ENCODE measurements at regions not wholly inside any gene's neighbourhood (a gene's known extent, or its start where the extent isn't known, plus 50 kb on each side); places are given as distances from the start of the nearest gene placed in this dataset.
"Not testable (repeated sequence)": the region's sequence is repeated elsewhere in the genome, so short reads cannot be mapped to it uniquely, and the experiment has no call there.

GRCh38 chr3:3504686-3505085 lies 294.5 kb upstream of the LRRN1 start:
- in situ Hi-C loops (cut with HindIII; ENCODE audit: low sequenced_read_pairs) = no loop called here
- DNase-seq (ENCODE audit: low spot score) = no peak

DNA sequence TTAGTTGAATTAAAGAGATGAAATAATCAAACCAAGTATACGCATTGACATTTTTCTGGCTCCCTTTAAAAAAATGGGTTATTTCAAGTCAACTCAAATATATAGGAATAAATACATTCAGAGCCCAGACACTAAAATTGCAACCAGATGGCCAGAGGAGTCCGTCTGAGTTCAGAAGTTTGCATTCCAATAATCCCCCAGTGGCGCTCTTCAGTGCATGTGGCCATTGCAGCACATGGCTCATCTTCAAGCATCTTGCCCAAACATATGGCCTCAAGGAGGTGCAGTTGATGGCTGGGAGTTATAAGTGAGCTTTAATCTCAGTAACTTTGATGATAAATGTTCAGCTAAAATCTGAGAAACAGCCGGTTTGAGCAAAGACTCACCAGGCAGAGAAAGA lies 295.8 kb upstream of the LRRN1 start:
- no peak for DNase-seq (ENCODE audit: low spot score)
- in situ Hi-C loops (cut with HindIII; ENCODE audit: low sequenced_read_pairs) = no loop called here

DNA sequence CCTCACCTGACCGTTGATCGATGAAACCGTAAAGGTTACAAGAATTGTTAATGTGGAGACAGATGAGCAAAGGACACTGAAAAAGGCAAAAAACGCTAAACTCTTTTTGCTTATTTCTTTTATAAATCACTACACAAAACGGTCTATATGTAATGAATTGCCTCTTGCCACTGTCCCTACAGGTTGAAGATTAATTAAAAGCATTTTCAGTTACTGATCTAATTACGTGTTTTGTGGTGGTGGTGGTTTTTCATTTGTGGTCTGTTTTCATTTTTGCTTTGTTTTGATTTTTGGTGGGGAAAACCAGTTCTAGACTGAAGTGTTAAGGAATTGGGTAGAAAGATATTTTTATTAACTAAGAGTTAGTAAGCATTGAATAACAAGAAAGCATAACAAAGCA lies 299.2 kb upstream of the LRRN1 start:
- in situ Hi-C loops (cut with HindIII; ENCODE audit: low sequenced_read_pairs) = no loop called here
- DNase-seq (ENCODE audit: low spot score) = no peak

GRCh38 chr3:3499012-3499562 lies 300.1 kb upstream of the LRRN1 start:
- DNase-seq (ENCODE audit: low spot score) = no peak
- in situ Hi-C loops (cut with HindIII; ENCODE audit: low sequenced_read_pairs) = no loop called here

- in situ Hi-C loops (cut with HindIII; ENCODE audit: low sequenced_read_pairs) = no loop called here
- no peak for DNase-seq (ENCODE audit: low spot score)
Observed at GRCh38 chr3:3495611-3496010, 303.6 kb upstream of the LRRN1 start.

- in situ Hi-C loops (cut with HindIII; ENCODE audit: low sequenced_read_pairs) = no loop called here
- DNase-seq (ENCODE audit: low spot score) = no peak
Observed at GRCh38 chr3:3476669-3477068, 297.2 kb upstream of the CRBN start.

DNA sequence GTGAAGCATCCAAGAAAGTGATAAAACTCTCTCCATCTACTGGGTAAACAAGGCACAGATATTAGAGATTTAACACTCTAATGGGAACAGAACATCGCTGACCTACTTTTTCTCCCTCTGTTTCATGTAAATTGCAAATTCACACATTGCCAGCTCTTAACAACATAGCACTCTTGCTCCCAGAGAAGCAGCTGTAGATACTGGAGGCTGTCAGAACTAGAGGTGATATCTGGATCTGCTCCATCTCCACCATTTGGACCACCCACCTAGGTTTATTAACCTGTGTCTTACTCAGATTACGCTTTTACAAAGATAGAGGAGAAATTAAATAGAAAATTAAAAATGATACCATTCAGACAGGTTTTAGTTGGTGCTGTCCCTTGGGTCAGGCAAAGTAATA lies 289.1 kb upstream of the CRBN start:
- in situ Hi-C loops (cut with HindIII; ENCODE audit: low sequenced_read_pairs) = no loop called here
- DNase-seq (ENCODE audit: low spot score) = peak; percentile 9

GRCh38 chr3:3464131-3464530 lies 284.6 kb upstream of the CRBN start:
- no peak for DNase-seq (ENCODE audit: low spot score)
- in situ Hi-C loops (cut with HindIII; ENCODE audit: low sequenced_read_pairs) = no loop called here

GRCh38 chr3:3461317-3461716 lies 281.8 kb upstream of the CRBN start:
- in situ Hi-C loops (cut with HindIII; ENCODE audit: low sequenced_read_pairs) = no loop called here
- no peak for DNase-seq (ENCODE audit: low spot score)

- in situ Hi-C loops (cut with HindIII; ENCODE audit: low sequenced_read_pairs) = no loop called here
- DNase-seq (ENCODE audit: low spot score) = no peak
Observed at GRCh38 chr3:3448468-3448867, 269.0 kb upstream of the CRBN start.

DNA sequence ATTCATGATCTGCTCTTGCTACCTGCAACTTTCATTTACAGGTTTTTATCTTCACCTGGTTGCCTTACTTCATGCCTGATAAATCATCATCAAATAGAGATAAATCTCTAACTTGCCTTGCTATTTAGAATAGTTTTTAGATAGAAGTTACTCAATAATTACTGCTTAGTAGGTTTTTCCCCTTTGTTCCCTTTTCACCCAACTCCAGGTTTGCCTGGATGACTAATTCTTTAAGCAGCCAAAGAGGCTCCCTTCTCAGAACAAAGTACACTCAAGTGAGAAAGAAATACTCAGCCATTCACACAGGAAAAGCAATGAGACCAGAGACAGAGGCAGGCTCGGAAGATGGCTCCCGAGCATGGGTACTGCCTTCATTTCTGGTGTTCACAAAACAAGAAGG lies 268.1 kb upstream of the CRBN start:
- no peak for DNase-seq (ENCODE audit: low spot score)
- in situ Hi-C loops (cut with HindIII; ENCODE audit: low sequenced_read_pairs) = no loop called here

GRCh38 chr3:3446251-3446650 lies 266.8 kb upstream of the CRBN start:
- no peak for DNase-seq (ENCODE audit: low spot score)
- in situ Hi-C loops (cut with HindIII; ENCODE audit: low sequenced_read_pairs) = no loop called here

GRCh38 chr3:3443482-3443881 lies 264.0 kb upstream of the CRBN start:
- in situ Hi-C loops (cut with HindIII; ENCODE audit: low sequenced_read_pairs) = no loop called here
- DNase-seq (ENCODE audit: low spot score) = no peak

- in situ Hi-C loops (cut with HindIII; ENCODE audit: low sequenced_read_pairs) = no loop called here
- no peak for DNase-seq (ENCODE audit: low spot score)
Observed at GRCh38 chr3:3433711-3434110, 254.2 kb upstream of the CRBN start.

DNA sequence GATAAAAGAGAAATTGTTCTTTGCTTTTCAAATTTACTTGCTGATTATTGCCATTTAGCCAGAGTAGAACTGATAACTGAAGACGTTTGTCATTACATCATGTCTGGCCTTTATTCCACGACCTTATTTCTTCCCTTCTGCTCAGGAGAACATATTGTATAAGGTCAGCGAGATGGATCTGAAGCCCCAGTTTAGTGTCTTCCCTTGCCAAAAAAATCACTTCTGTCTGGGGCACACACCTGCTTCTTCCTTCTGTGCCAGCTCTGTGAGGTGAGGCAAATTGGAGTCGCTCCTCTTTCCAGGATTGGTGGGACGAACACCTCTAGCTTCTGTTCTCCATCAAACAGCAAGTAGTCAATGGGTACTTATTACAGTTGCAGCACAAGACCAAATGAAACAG lies 250.3 kb upstream of the CRBN start:
- DNase-seq (ENCODE audit: low spot score) = peak; percentile 61
- in situ Hi-C loops (cut with HindIII; ENCODE audit: low sequenced_read_pairs) = no loop called here

- not testable (repeated sequence) for DNase-seq (ENCODE audit: low spot score)
Observed at GRCh38 chr3:3407707-3408106, 228.2 kb upstream of the CRBN start.

GRCh38 chr3:3405131-3405530 lies 225.6 kb upstream of the CRBN start:
- in situ Hi-C loops (cut with HindIII; ENCODE audit: low sequenced_read_pairs) = no loop called here
- DNase-seq (ENCODE audit: low spot score) = no peak

More at GRCh38 chr3:3407707-3408106, 228.2 kb upstream of the CRBN start:
- in situ Hi-C loops (cut with HindIII; ENCODE audit: low sequenced_read_pairs) = not testable (repeated sequence)

DNA sequence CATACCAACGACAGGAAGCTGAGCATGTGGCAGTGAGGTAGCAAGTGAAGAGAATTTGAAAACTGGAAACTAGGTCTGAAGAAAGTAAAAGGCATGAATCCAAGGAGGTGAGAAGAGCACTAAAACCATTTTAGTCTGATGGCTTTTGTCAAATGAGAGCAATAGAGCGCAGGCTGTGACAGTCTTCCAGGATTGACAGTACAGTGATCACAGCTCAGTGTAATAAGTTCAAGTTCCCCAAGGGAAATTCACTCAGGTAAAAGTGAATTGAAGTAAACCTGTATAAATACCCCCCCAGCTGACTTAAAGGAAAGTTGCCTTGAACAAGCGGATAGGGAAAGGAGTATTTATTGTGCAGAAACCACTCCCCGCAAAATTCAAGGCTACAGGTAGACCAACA lies 224.2 kb upstream of the CRBN start:
- DNase-seq (ENCODE audit: low spot score) = no peak
- in situ Hi-C loops (cut with HindIII; ENCODE audit: low sequenced_read_pairs) = no loop called here

GRCh38 chr3:3392946-3393345 lies 213.5 kb upstream of the CRBN start:
- in situ Hi-C loops (cut with HindIII; ENCODE audit: low sequenced_read_pairs) = no loop called here
- DNase-seq (ENCODE audit: low spot score) = no peak

DNA sequence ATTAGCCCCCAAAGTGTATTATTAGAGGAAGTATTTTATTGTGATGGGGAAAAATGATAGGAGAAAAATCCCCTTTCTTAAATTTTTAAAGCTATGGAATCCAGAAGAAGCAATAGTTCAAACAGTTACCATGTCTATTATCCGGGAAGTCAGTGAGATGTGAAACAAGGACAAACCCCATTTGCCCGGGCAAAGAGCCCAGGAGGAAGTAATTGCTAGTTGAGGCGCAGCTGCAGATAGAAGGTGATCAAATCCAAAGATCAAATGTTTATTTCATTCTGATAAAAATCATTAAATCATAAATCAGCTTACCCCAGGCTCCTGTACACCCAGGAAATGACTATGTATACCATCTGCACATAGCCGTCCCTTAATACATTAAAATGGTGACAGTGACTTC lies 204.0 kb upstream of the CRBN start:
- no peak for DNase-seq (ENCODE audit: low spot score)
- in situ Hi-C loops (cut with HindIII; ENCODE audit: low sequenced_read_pairs) = no loop called here

- DNase-seq (ENCODE audit: low spot score) = no peak
- in situ Hi-C loops (cut with HindIII; ENCODE audit: low sequenced_read_pairs) = no loop called here
Observed at GRCh38 chr3:3372210-3372777, 192.8 kb upstream of the CRBN start.

GRCh38 chr3:3368306-3368705 lies 188.8 kb upstream of the CRBN start:
- in situ Hi-C loops (cut with HindIII; ENCODE audit: low sequenced_read_pairs) = no loop called here
- DNase-seq (ENCODE audit: low spot score) = no peak

Data from G401 (cell line).